GM18868 (cell line): ENCODE measurements at regions not wholly inside any gene's neighbourhood (a gene's known extent, or its start where the extent isn't known, plus 50 kb on each side); places are given as distances from the start of the nearest gene placed in this dataset.
"Not testable (repeated sequence)": the region's sequence is repeated elsewhere in the genome, so short reads cannot be mapped to it uniquely, and the experiment has no call there.

Experiments used
- ATAC-seq: cut with Tn5 transposase; IDR thresholded peaks from one replicate; pipeline ENCODE4 v1.9.1; 2021; ENCODE audit warnings: mild to moderate bottlenecking, moderate library complexity; ENCODE audit not compliant: unreplicated experiment

- no peak for ATAC-seq
These were observed 545.7 kb downstream of the TBL1XR1 start for GRCh38 chr3:176651622-176652021.

GRCh38 chr3:176650478-176650877 lies 546.8 kb downstream of the TBL1XR1 start:
- peak; percentile 52 for ATAC-seq

DNA sequence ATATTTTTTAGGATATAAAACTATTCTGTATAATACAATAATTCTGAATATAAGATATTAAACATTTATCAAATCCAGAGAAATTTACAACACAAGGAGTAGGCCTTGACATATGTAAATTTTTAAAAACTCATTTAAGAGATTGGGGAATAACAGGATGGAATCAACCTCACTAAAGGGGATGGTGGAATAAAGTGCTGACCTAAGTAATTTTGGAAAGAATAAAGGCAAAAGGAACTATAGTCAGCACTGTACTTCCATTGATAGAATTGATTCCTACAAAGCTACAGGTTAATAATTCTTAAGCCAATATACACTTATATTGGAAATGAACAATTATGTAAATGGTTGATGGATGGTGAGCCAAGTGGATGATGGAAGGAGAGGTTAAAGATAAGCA lies 549.3 kb downstream of the TBL1XR1 start:
- ATAC-seq, result no peak

DNA sequence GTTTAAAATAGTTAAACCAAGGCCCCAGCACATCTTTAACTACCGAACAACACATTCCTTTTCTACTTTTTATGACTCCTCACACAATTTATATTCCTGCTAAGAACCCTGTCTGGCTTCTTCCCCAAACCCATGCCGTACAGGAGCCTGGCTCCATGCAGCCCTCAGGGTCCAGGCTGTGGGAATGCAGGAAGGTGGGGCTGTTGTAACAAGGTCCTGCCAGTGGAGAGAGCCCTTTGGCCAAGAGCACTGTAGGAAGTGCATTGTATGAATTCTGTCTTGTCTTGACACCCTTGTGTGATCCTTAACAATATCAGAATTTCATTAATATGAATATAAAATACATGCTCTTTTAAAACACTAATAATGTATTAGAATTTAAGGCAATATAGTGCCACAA lies 563.8 kb downstream of the TBL1XR1 start:
- ATAC-seq, result no peak

DNA sequence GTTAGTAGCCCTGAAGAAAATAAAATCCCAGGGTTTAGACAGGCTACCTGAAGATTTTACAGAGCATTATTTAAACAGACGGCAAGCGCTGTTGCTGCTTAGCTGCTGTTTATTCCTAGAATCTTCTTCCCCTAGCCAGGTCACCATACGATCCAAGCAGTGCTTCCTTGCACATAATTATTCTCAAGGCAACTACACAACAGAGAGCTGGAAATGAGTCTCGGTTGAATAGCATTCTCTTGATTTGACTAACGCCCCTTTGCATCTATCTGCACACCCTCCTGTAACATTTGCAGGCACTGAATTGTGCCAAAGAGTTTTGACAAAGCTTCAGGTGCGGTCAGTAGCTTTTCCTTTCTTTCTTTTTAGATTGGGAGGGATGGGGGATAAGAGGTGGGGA lies 564.4 kb downstream of the TBL1XR1 start:
- no peak for ATAC-seq

- no peak for ATAC-seq
These were observed 566.1 kb downstream of the TBL1XR1 start for GRCh38 chr3:176631165-176631564.

DNA sequence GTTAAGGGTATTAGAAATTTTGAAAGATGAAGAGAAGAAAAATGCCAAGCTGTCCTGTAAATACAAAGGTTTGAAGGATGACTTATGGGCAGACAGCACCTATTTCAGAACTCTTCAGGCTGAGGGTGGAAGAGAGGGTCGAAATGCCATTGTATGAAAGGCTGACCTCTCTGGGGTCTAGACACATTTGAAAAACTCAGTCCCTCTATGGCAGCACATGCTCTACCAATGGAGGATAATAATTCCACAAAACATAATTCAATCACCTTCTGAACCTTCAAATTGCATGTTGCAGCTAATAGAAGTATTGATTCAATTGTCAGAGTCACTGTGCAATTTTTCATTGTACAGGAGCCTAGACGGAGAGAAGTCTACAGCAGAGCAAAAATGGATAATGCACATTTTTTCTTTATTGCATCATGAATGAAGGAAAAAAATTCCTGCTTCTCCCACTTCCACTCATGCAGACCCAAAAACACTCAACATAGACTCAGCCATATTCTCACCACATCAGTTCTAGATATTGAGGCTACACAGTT lies 569.1 kb downstream of the TBL1XR1 start:
- ATAC-seq, result no peak

- no peak for ATAC-seq
These were observed 573.7 kb downstream of the TBL1XR1 start for GRCh38 chr3:176623468-176624150.

DNA sequence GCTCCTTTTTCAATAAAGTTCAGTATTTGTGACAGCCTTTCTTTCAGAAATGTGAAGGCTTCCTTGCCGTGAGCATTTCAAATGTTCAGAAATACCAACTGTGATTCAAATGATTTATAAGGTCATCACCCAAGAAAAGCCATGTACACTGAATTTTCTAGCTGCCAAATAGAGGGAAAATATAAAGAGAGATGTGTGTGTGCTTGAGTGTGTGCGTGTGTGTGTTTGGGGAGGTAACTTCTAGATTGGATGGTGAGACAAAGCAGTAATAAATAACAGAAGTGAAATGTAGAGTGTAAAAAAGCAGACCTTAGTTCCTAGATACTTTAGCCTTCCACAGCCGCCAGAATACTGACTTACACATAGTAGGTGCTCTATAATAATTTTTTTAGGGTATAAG lies 577.4 kb downstream of the TBL1XR1 start:
- no peak for ATAC-seq

DNA sequence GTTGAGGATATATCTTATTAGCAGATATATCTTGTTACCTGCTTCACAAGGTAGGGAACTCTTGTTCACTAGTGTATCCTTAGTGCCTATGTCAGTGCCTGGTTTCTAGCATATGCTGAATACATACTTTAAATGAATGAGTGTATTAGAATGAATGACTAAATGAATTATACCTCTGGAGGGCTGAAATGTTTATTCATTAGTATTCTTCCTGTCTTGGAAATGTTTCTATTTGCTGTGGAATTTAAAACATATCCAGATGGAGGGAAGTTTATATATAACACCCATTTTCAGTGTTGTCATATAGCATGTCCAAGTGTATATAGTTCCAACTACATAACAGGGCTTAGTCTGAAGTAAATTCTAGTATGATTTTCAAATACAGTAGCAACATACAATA lies 581.5 kb downstream of the TBL1XR1 start:
- no peak for ATAC-seq

- no peak for ATAC-seq
These were observed 585.6 kb downstream of the TBL1XR1 start for GRCh38 chr3:176611703-176612102.

DNA sequence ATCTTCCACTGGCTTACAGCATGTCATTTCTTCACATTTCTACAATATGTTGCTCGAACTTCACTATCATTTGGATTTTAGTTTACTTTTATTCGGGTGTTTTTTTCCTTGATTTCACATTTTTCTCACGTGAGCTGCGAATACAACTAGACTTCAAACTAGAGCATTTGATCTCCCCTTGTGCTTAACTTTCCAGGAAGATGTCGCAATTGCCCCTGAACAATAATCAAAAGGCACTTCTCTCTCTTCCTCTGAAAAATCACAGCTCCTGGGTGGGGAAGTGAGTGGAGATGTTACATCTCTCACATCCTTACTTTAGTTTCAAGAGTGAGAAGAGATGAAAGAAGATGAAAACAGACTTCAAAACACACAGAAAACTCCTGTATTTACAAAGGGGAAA lies 587.9 kb downstream of the TBL1XR1 start:
- ATAC-seq, result no peak

- ATAC-seq, result not testable (repeated sequence)
These were observed 591.7 kb downstream of the TBL1XR1 start for GRCh38 chr3:176605553-176605952.

GRCh38 chr3:176595307-176595706 lies 602.0 kb downstream of the TBL1XR1 start:
- no peak for ATAC-seq

DNA sequence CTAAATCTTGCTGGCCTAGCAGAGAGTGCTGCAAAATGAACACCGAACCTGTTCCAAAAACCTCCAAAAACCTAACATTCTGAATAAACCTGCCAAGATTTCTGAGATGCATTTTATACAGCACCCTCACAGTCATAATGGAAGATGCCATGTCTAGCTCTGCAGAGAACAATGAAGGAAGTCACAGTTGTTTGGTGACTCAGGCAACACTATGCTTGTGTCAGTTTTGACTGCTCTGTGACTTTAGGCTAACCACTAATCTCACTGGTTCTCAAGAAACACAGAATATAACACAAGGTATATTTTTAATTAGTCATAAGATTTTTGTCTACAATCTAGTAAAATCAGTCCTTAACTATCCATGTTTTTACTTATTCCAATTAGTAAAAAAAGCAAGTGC lies 606.6 kb downstream of the TBL1XR1 start:
- no peak for ATAC-seq

DNA sequence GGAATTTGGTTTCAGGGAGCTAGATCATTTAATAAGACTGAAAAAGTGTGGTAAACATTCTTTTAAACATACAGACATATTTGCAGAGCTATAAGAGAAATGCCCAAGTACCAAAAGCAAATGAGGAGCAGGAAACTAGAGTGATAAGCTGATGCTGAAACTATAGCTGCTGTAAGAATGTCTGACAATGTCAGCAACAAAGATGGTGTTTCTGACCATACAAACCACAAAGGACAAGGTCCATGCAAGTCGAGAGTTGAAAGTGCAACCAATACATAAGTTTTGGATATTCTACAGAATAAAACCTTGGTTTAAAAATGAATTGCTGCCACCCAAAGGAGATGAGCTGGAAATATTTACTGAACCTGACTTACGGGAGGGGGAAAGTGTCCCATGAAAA lies 610.2 kb downstream of the TBL1XR1 start:
- no peak for ATAC-seq

- ATAC-seq, result no peak
These were observed 612.7 kb downstream of the TBL1XR1 start for GRCh38 chr3:176584413-176585176.

DNA sequence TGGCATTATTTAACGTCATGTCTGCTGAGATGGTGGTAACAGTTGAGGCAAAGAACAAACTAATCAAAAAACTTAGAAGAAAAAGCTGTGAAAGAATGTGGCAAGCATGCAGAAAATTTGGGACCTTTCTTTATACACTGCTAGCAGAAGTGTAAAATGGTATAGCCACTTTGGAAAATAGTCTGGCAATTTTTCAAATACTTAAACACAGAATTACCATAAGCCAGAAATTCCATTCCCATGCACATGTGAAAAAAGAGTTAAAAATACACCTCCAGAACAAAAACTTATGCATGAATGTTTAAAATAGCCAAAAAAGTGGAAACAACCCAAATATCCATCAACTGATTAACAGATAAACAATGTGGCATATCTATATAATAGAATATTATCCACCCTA lies 613.3 kb downstream of the TBL1XR1 start:
- ATAC-seq, result no peak

- ATAC-seq, result no peak
These were observed 615.7 kb downstream of the TBL1XR1 start for GRCh38 chr3:176581589-176581988.

DNA sequence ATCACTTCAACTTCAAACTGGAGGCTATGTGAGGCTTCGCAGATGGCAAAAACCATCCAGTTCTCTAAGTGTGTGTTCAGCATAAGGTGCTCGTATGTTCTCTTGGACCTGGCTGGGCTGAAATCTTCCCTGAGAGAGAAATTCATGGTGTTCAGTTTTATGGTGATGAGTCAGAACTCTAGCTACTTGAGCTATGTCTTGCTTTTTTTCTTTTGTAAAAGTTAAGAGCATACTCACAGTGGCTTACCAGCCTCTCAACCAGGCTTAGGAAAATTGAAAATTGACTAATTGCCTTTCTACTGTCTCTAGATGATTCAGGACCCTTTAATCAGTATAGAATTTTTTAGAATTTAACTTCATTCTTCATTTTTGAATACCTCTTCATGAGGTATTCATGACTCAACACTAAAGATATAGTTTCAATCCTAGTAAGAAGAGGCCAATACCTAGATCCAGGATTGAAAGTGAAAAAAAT lies 617.5 kb downstream of the TBL1XR1 start:
- no peak for ATAC-seq

DNA sequence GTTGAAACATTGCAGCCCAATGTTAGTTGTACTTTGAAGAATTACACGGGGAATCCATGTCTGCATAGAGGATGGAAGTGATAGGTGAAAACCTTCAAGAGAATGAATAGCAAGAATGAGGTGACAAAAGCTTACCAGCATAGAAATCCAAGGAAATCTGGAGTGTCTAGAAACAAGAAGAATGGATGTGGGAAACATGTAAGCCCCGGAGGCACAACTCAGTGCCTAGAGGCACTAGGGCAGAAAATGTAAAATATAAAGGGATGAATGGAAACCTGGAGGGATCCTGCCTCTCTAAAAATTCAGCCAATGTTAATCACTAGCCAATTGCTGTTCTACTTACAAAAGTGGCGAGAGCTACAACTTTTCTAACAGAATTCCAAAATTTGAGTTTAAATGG lies 619.0 kb downstream of the TBL1XR1 start:
- no peak for ATAC-seq

DNA sequence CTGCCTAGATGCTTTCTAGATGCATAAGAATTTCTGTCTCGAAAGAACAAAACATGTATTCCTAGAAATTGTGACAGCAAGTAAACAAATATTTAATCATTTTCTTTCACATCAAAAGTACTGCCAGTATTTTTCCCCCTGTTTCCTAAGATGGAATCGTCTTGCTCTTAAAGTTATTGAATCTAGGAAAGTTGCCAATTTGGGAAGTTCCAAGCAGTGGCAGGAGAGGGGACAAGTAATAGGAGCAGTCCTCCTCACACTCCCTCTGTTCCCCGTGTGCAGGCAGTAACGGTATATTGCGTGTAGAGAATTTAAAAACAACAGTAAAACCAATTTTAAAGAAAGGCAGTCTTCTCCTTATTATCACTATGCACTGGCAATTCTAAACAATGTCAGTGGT lies 619.8 kb downstream of the TBL1XR1 start:
- no peak for ATAC-seq
